ENCODE measurements at regions not wholly inside any gene's neighbourhood (a gene's known extent, or its start where the extent isn't known, plus 50 kb on each side); places are given as distances from the start of the nearest gene placed in this dataset.

GRCh38 chr1:219271818-219272535, 98.3 kb downstream of the LYPLAL1 start:
- Histone ChIP-seq H3K27me3 (ENCODE audit: control insufficient read depth in 1 of 2, insufficient read depth in 2 of 2, low read length in 2 of 2) (no peaks in the 10 kb centered on the region), H3K4me1 (ENCODE audit: control insufficient read depth in 2 of 2, insufficient read depth in 2 of 2, low read length in 1 of 2) (no peaks in the 10 kb centered on the region), H3K36me3 (ENCODE audit: control insufficient read depth in 2 of 2, insufficient read depth in 2 of 2, low read length in 1 of 2) (no peaks in the 10 kb centered on the region), H3K4me3 (ENCODE audit: low read depth in 1 of 2, low read length in 2 of 2) (no peak overlapping the region), H3K27ac (ENCODE audit: low read depth in 2 of 2, low read length in 1 of 2) (no peak overlapping the region), H3K9me3 (ENCODE audit: control insufficient read depth in 2 of 2, insufficient read depth in 1 of 2, low read depth in 1 of 2, low read length in 1 of 2) (no peaks in the 10 kb centered on the region)
- 56 to 68% methylated on average over 5 of the region's 5 CpGs for WGBS, 2 donors

- Histone ChIP-seq H3K4me3 (ENCODE audit: low read depth in 1 of 2, low read length in 2 of 2) (no peak overlapping the region), H3K27ac (ENCODE audit: low read depth in 2 of 2, low read length in 1 of 2) (no peak overlapping the region), H3K36me3 (ENCODE audit: control insufficient read depth in 2 of 2, insufficient read depth in 2 of 2, low read length in 1 of 2) (no peaks in the 10 kb centered on the region), H3K9me3 (ENCODE audit: control insufficient read depth in 2 of 2, insufficient read depth in 1 of 2, low read depth in 1 of 2, low read length in 1 of 2) (no peaks in the 10 kb centered on the region), H3K4me1 (ENCODE audit: control insufficient read depth in 2 of 2, insufficient read depth in 2 of 2, low read length in 1 of 2) (no peaks in the 10 kb centered on the region), H3K27me3 (ENCODE audit: control insufficient read depth in 1 of 2, insufficient read depth in 2 of 2, low read length in 2 of 2) (no peaks in the 10 kb centered on the region)
Measured at GRCh38 chr1:219269171-219269570, 95.5 kb downstream of the LYPLAL1 start.

DNA sequence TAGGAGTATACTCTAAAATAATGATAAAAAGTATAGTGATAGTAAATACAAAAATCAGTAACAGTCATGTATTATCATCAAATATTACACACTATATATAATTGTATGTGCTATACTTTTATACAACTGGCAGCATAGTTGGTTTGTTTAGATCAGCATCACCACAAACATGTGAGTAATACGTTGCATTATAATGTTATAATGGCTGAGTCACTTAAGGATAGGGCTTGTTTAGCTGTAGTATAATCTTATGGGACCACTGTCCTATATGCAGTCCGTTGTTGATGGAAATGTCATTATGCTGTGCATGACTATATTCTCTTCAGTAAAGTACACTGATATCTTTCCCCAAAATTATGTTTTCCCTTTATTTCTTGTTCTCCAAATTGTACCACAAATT, 92.8 kb downstream of the LYPLAL1 start:
- Histone ChIP-seq H3K4me3 (ENCODE audit: low read depth in 1 of 2, low read length in 2 of 2) (no peak overlapping the region), H3K27me3 (ENCODE audit: control insufficient read depth in 1 of 2, insufficient read depth in 2 of 2, low read length in 2 of 2) (no peaks in the 10 kb centered on the region), H3K4me1 (ENCODE audit: control insufficient read depth in 2 of 2, insufficient read depth in 2 of 2, low read length in 1 of 2) (no peaks in the 10 kb centered on the region), H3K9me3 (ENCODE audit: control insufficient read depth in 2 of 2, insufficient read depth in 1 of 2, low read depth in 1 of 2, low read length in 1 of 2) (no peaks in the 10 kb centered on the region), H3K27ac (ENCODE audit: low read depth in 2 of 2, low read length in 1 of 2) (no peak overlapping the region), H3K36me3 (ENCODE audit: control insufficient read depth in 2 of 2, insufficient read depth in 2 of 2, low read length in 1 of 2) (no peaks in the 10 kb centered on the region)
- 82 to 89% methylated on average over 2 of the region's 2 CpGs for WGBS, 2 donors

DNA sequence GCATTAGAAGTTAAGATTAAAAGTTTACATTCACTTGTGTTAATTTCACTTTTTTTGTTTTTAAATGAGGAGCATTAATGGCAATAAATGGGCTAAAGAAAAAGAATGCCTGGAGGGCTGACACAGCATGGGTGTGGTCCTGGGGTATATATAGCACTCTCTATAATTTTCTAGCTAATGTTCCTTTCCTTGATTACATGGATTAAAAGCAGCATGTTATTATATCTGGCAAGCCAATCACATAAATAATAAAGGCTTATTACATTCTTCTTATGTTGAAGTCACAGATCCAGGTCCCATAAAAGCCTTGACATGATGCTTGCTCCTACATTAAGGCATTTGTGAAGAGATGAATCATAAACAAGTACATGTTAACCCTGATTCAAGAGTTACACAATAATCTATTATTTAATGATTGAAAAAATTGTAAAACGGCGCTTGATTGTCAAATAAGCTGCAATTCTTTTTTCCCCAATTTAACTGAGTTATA, 91.4 kb downstream of the LYPLAL1 start:
- Histone ChIP-seq H3K9me3 (ENCODE audit: control insufficient read depth in 2 of 2, insufficient read depth in 1 of 2, low read depth in 1 of 2, low read length in 1 of 2) (no peaks in the 10 kb centered on the region), H3K4me1 (ENCODE audit: control insufficient read depth in 2 of 2, insufficient read depth in 2 of 2, low read length in 1 of 2) (no peaks in the 10 kb centered on the region), H3K4me3 (ENCODE audit: low read depth in 1 of 2, low read length in 2 of 2) (no peak overlapping the region), H3K27me3 (ENCODE audit: control insufficient read depth in 1 of 2, insufficient read depth in 2 of 2, low read length in 2 of 2) (no peaks in the 10 kb centered on the region), H3K27ac (ENCODE audit: low read depth in 2 of 2, low read length in 1 of 2) (no peak overlapping the region), H3K36me3 (ENCODE audit: control insufficient read depth in 2 of 2, insufficient read depth in 2 of 2, low read length in 1 of 2) (no peaks in the 10 kb centered on the region)
- 85 to 87% methylated on average over 2 of the region's 2 CpGs for WGBS, 2 donors

- Histone ChIP-seq H3K27me3 (ENCODE audit: control insufficient read depth in 1 of 2, insufficient read depth in 2 of 2, low read length in 2 of 2) (no peaks in the 10 kb centered on the region), H3K4me3 (ENCODE audit: low read depth in 1 of 2, low read length in 2 of 2) (no peak overlapping the region), H3K36me3 (ENCODE audit: control insufficient read depth in 2 of 2, insufficient read depth in 2 of 2, low read length in 1 of 2) (no peaks in the 10 kb centered on the region), H3K27ac (ENCODE audit: low read depth in 2 of 2, low read length in 1 of 2) (no peak overlapping the region), H3K4me1 (ENCODE audit: control insufficient read depth in 2 of 2, insufficient read depth in 2 of 2, low read length in 1 of 2) (no peaks in the 10 kb centered on the region), H3K9me3 (ENCODE audit: control insufficient read depth in 2 of 2, insufficient read depth in 1 of 2, low read depth in 1 of 2, low read length in 1 of 2) (no peaks in the 10 kb centered on the region)
- 59 to 66% methylated on average over 5 of the region's 5 CpGs for WGBS, 2 donors
Measured at GRCh38 chr1:219264561-219264960, 90.9 kb downstream of the LYPLAL1 start.
